ENCODE measurements at regions not wholly inside any gene's neighbourhood (a gene's known extent, or its start where the extent isn't known, plus 50 kb on each side); places are given as distances from the start of the nearest gene placed in this dataset.

DNA sequence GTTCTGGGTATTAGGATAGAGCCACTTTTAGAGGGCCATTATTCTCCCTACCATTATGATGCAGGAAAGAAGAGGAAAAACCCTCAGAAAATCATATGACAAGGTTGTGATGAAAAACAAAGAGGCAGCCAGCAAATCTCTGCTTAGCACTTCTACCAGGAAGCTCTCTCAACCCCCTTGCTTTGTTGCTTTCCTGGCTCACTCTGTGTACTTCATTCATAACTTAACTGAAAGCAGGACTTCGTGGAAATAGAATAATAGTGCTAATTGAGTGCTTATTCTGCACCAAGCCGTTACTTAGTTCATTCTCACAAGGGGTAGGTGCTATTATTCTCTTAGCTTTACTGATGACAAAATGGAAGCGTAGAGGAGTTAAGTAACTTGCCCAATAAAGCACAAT, 354.1 kb downstream of the HRH4 start:
- TF ChIP-seq, protein P1, sequence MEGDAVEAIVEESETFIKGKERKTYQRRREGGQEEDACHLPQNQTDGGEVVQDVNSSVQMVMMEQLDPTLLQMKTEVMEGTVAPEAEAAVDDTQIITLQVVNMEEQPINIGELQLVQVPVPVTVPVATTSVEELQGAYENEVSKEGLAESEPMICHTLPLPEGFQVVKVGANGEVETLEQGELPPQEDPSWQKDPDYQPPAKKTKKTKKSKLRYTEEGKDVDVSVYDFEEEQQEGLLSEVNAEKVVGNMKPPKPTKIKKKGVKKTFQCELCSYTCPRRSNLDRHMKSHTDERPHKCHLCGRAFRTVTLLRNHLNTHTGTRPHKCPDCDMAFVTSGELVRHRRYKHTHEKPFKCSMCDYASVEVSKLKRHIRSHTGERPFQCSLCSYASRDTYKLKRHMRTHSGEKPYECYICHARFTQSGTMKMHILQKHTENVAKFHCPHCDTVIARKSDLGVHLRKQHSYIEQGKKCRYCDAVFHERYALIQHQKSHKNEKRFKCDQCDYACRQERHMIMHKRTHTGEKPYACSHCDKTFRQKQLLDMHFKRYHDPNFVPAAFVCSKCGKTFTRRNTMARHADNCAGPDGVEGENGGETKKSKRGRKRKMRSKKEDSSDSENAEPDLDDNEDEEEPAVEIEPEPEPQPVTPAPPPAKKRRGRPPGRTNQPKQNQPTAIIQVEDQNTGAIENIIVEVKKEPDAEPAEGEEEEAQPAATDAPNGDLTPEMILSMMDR (conservative IDR thresholded peaks at IDR 0.05; ENCODE audit: low read length) = no peak
- TF ChIP-seq EZH2phosphoT487 (IDR thresholded peaks at IDR 0.05; ENCODE audit: borderline replicate concordance, low read depth, low read length) = no peak

Data from OCI-LY7 (cell line).